Stimulated activated effector memory CD8-positive, alpha-beta T cell treated with anti-CD3 and anti-CD28 coated beads, Interleukin-12 subunit alpha, Interleukin-12 subunit beta, amount 100 ng/mL, for 72 hours (primary cell): ENCODE measurements at regions not wholly inside any gene's neighbourhood (a gene's known extent, or its start where the extent isn't known, plus 50 kb on each side); places are given as distances from the start of the nearest gene placed in this dataset.
"Not testable (repeated sequence)": the region's sequence is repeated elsewhere in the genome, so short reads cannot be mapped to it uniquely, and the experiment has no call there.

Source experiments
- ATAC-seq: fragments of 150-1000 bp; cut with Tn5 transposase; 2 replicates; pipeline ENCODE4 v1.10.0; 2021
- DNase-seq, 2 donors: peaks; one replicate each; pipeline ENCODE4 v3.0.0; 2021 to 2022; ENCODE audit warnings: low spot score in 2 of 2
- H3K27ac Mint-ChIP-seq: one replicate; pipeline ENCODE4 v1.8.0; 2022; ENCODE audit warnings: mild to moderate bottlenecking, mixed read lengths
- H3K36me3 Mint-ChIP-seq: one replicate; pipeline ENCODE4 v1.8.0; 2022; ENCODE audit warnings: mild to moderate bottlenecking, mixed read lengths
- H3K4me1 Mint-ChIP-seq: one replicate; pipeline ENCODE4 v1.8.0; 2022; ENCODE audit warnings: mixed read lengths
- H3K4me3 Mint-ChIP-seq: one replicate; pipeline ENCODE4 v1.8.0; 2022; ENCODE audit warnings: mild to moderate bottlenecking, mixed read lengths
- H3K9me3 Mint-ChIP-seq: one replicate; pipeline ENCODE4 v1.8.0; 2022; ENCODE audit warnings: mixed read lengths

GRCh38 chr1:188652678-188653077 lies 1823.9 kb downstream of the PLA2G4A start:
- Mint-ChIP-seq H3K36me3 (no peaks in the 10 kb centered on the region), H3K27ac (no peak overlapping the region), H3K4me1 (no peaks in the 10 kb centered on the region), H3K9me3 (peaks cover 6% of the 10 kb centered on the region), H3K4me3 (no peak overlapping the region)
- no peak for DNase-seq
- no peak for ATAC-seq

- not testable (repeated sequence) for ATAC-seq, DNase-seq, H3K27ac Mint-ChIP-seq, H3K36me3 Mint-ChIP-seq, H3K9me3 Mint-ChIP-seq, H3K4me3 Mint-ChIP-seq, H3K4me1 Mint-ChIP-seq
These were observed 1821.7 kb downstream of the BRINP3 start for GRCh38 chr1:188655966-188656365.

- Mint-ChIP-seq H3K9me3 (peaks cover 2% of the 10 kb centered on the region), H3K27ac (no peak overlapping the region), H3K36me3 (no peaks in the 10 kb centered on the region), H3K4me3 (no peak overlapping the region), H3K4me1 (no peaks in the 10 kb centered on the region)
- DNase-seq (no peak), ATAC-seq (no peak)
These were observed 1817.1 kb downstream of the BRINP3 start for GRCh38 chr1:188660572-188660971.

GRCh38 chr1:188665477-188665876 lies 1812.2 kb downstream of the BRINP3 start:
- DNase-seq (no peak), ATAC-seq (no peak)
- H3K4me3 Mint-ChIP-seq = no peak overlapping the region
- no peaks in the 10 kb centered on the region for H3K36me3 Mint-ChIP-seq
- no peaks in the 10 kb centered on the region for H3K4me1 Mint-ChIP-seq
- no peak overlapping the region for H3K27ac Mint-ChIP-seq
- H3K9me3 Mint-ChIP-seq = peaks cover 17% of the 10 kb centered on the region

GRCh38 chr1:188668083-188668482 lies 1809.6 kb downstream of the BRINP3 start:
- ATAC-seq = no peak
- no peak for DNase-seq
- Mint-ChIP-seq H3K4me1 (no peaks in the 10 kb centered on the region), H3K4me3 (no peak overlapping the region), H3K36me3 (no peaks in the 10 kb centered on the region), H3K9me3 (peaks cover 21% of the 10 kb centered on the region), H3K27ac (no peak overlapping the region)

GRCh38 chr1:188669728-188670382 lies 1807.8 kb downstream of the BRINP3 start:
- DNase-seq (no peak), ATAC-seq (no peak)
- H3K9me3 Mint-ChIP-seq = peaks cover 21% of the 10 kb centered on the region
- no peak overlapping the region for H3K4me3 Mint-ChIP-seq
- no peaks in the 10 kb centered on the region for H3K36me3 Mint-ChIP-seq
- H3K27ac Mint-ChIP-seq = no peak overlapping the region
- no peaks in the 10 kb centered on the region for H3K4me1 Mint-ChIP-seq

- peaks cover 27% of the 10 kb centered on the region for H3K9me3 Mint-ChIP-seq
- ATAC-seq = no peak
- no peak overlapping the region for H3K4me3 Mint-ChIP-seq
- DNase-seq = no peak
- H3K36me3 Mint-ChIP-seq = no peaks in the 10 kb centered on the region
- H3K4me1 Mint-ChIP-seq = no peaks in the 10 kb centered on the region
- H3K27ac Mint-ChIP-seq = no peak overlapping the region
These were observed 1806.8 kb downstream of the BRINP3 start for GRCh38 chr1:188670837-188671236.

- ATAC-seq = no peak
- DNase-seq = no peak
- Mint-ChIP-seq H3K4me3 (no peak overlapping the region), H3K36me3 (no peaks in the 10 kb centered on the region), H3K9me3 (peaks cover 18% of the 10 kb centered on the region), H3K27ac (no peak overlapping the region), H3K4me1 (no peaks in the 10 kb centered on the region)
These were observed 1805.5 kb downstream of the BRINP3 start for GRCh38 chr1:188672153-188672552.

- H3K36me3 Mint-ChIP-seq = no peaks in the 10 kb centered on the region
- H3K27ac Mint-ChIP-seq = no peak overlapping the region
- no peaks in the 10 kb centered on the region for H3K4me1 Mint-ChIP-seq
- DNase-seq (no peak), ATAC-seq (no peak)
- H3K9me3 Mint-ChIP-seq = peaks cover 17% of the 10 kb centered on the region
- H3K4me3 Mint-ChIP-seq = no peak overlapping the region
These were observed 1788.1 kb downstream of the BRINP3 start for GRCh38 chr1:188689542-188689941.

- Mint-ChIP-seq H3K36me3 (no peaks in the 10 kb centered on the region), H3K27ac (no peak overlapping the region), H3K4me3 (no peak overlapping the region), H3K9me3 (peaks cover 25% of the 10 kb centered on the region), H3K4me1 (no peaks in the 10 kb centered on the region)
- no peak for DNase-seq
- ATAC-seq = no peak
These were observed 1777.5 kb downstream of the BRINP3 start for GRCh38 chr1:188700116-188700515.

GRCh38 chr1:188706742-188707141 lies 1770.9 kb downstream of the BRINP3 start:
- ATAC-seq = no peak
- Mint-ChIP-seq H3K36me3 (no peaks in the 10 kb centered on the region), H3K27ac (no peak overlapping the region), H3K4me3 (no peak overlapping the region), H3K4me1 (no peaks in the 10 kb centered on the region), H3K9me3 (peaks cover 39% of the 10 kb centered on the region)
- no peak for DNase-seq

GRCh38 chr1:188708795-188709535 lies 1768.7 kb downstream of the BRINP3 start:
- Mint-ChIP-seq H3K4me3 (no peak overlapping the region), H3K4me1 (no peaks in the 10 kb centered on the region), H3K9me3 (peaks cover 39% of the 10 kb centered on the region), H3K36me3 (no peaks in the 10 kb centered on the region), H3K27ac (no peak overlapping the region)
- no peak for DNase-seq
- ATAC-seq = no peak

GRCh38 chr1:188715566-188715965 lies 1762.1 kb downstream of the BRINP3 start:
- no peak for ATAC-seq
- Mint-ChIP-seq H3K4me1 (no peaks in the 10 kb centered on the region), H3K4me3 (no peak overlapping the region), H3K36me3 (no peaks in the 10 kb centered on the region), H3K9me3 (peaks cover 25% of the 10 kb centered on the region), H3K27ac (no peak overlapping the region)
- DNase-seq = no peak

GRCh38 chr1:188719735-188720134 lies 1757.9 kb downstream of the BRINP3 start:
- Mint-ChIP-seq H3K27ac (no peak overlapping the region), H3K4me1 (no peaks in the 10 kb centered on the region), H3K9me3 (peaks cover 15% of the 10 kb centered on the region), H3K36me3 (no peaks in the 10 kb centered on the region), H3K4me3 (no peak overlapping the region)
- no peak for ATAC-seq
- no peak for DNase-seq

- no peak overlapping the region for H3K4me3 Mint-ChIP-seq
- peaks cover 19% of the 10 kb centered on the region for H3K9me3 Mint-ChIP-seq
- ATAC-seq (no peak), DNase-seq (no peak)
- no peaks in the 10 kb centered on the region for H3K4me1 Mint-ChIP-seq
- H3K36me3 Mint-ChIP-seq = no peaks in the 10 kb centered on the region
- no peak overlapping the region for H3K27ac Mint-ChIP-seq
These were observed 1754.2 kb downstream of the BRINP3 start for GRCh38 chr1:188723332-188724020.

- Mint-ChIP-seq H3K27ac (no peak overlapping the region), H3K36me3 (no peaks in the 10 kb centered on the region), H3K4me1 (no peaks in the 10 kb centered on the region), H3K4me3 (no peak overlapping the region), H3K9me3 (peaks cover 20% of the 10 kb centered on the region)
- DNase-seq (no peak), ATAC-seq (no peak)
These were observed 1748.6 kb downstream of the BRINP3 start for GRCh38 chr1:188729039-188729438.
